H1 (cell line): ENCODE measurements at regions not wholly inside any gene's neighbourhood (a gene's known extent, or its start where the extent isn't known, plus 50 kb on each side); places are given as distances from the start of the nearest gene placed in this dataset.

Experiments used
- CTCF ChIA-PET: fragments of 300-600 bp; sonication (Branson Sonifier 250); formaldehyde crosslinking; loops from one replicate; lab custom pipeline; 2021; ENCODE audit not compliant: partially characterized antibody; lab: Charles Lee
- POLR2A ChIA-PET: fragments of 300-600 bp; sonication (Branson Sonifier 250); formaldehyde crosslinking; loops from one replicate; lab custom pipeline; 2021; ENCODE audit warnings: inconsistent platforms; ENCODE audit not compliant: partially characterized antibody; lab: Charles Lee
- DNase-seq, 2 experiments: peaks; one replicate each; pipeline versions ENCODE4 v3.0.0 to v3.0.0-alpha.2; 2010 to 2022; ENCODE audit warnings: low spot score in 2 of 2, low read depth in 1 of 2, mixed read lengths in 1 of 2
- FAIRE-seq: peaks from 2 replicates; lab custom pipeline; 2011; peaks lifted over from hg19 to GRCh38; lab: Jason Lieb, UNC
- H2AFZ ChIP-seq: 2 replicates; pipeline ENCODE4 v1.8.1; 2012; ENCODE audit warnings: low read length, inconsistent platforms
- H2AK5ac ChIP-seq: 2 replicates; pipeline ENCODE4 v1.6.1; 2013; ENCODE audit warnings: low read depth, low read length
- H2BK120ac ChIP-seq: replicated peaks from 2 replicates; pipeline ENCODE3; 2013; ENCODE audit warnings: low read depth, low read length, inconsistent platforms
- H2BK12ac ChIP-seq: 2 replicates; pipeline ENCODE4 v1.6.1; 2013; ENCODE audit warnings: low read depth, low read length
- H2BK15ac ChIP-seq: 2 replicates; pipeline ENCODE4 v1.6.1; 2013; ENCODE audit warnings: low read length
- H2BK20ac ChIP-seq: 2 replicates; pipeline ENCODE4 v1.6.1; 2013; ENCODE audit warnings: low read length
- H2BK5ac ChIP-seq: 2 replicates; pipeline ENCODE4 v1.6.1; 2013; ENCODE audit warnings: low read depth, low read length
- H3K14ac ChIP-seq: 2 replicates; pipeline ENCODE4 v1.6.1; 2013; ENCODE audit warnings: inconsistent platforms; ENCODE audit not compliant: insufficient read length
- H3K18ac ChIP-seq: 2 replicates; pipeline ENCODE4 v1.6.1; 2013; ENCODE audit warnings: low read length; ENCODE audit errors: extremely low read depth
- H3K23ac ChIP-seq: 2 replicates; pipeline ENCODE4 v1.6.1; 2013; ENCODE audit warnings: inconsistent platforms; ENCODE audit not compliant: insufficient read length
- H3K23me2 ChIP-seq: 2 replicates; pipeline ENCODE4 v1.6.1; 2013; ENCODE audit warnings: low read depth, low read length
- H3K27ac ChIP-seq: 2 replicates; pipeline ENCODE4 v1.6.1; 2011; ENCODE audit warnings: low read depth, low read length, inconsistent platforms
- H3K27me3 ChIP-seq, 4 experiments: replicated peaks in 1 of 4; 1 replicate in 1 of 4; 2 replicates in 3 of 4; pipeline versions ENCODE4 v1.6.1 to v1.8.1; 2011 to 2013; ENCODE audit warnings: low read length in 3 of 4, mild to moderate bottlenecking in 3 of 4, inconsistent platforms in 2 of 4, mixed read lengths in 2 of 4, moderate library complexity in 1 of 4; ENCODE audit not compliant: control insufficient read depth in 3 of 4, insufficient read depth in 3 of 4; ENCODE audit errors: extremely low read depth in 1 of 4
- H3K36me3 ChIP-seq, 4 experiments: 2 replicates each; pipeline versions ENCODE4 v1.6.1 to v1.8.1; 2011 to 2013; ENCODE audit warnings: mild to moderate bottlenecking in 4 of 4, low read length in 3 of 4, moderate library complexity in 2 of 4, control low read depth in 1 of 4, inconsistent platforms in 1 of 4; ENCODE audit not compliant: insufficient read depth in 4 of 4, control insufficient read depth in 2 of 4
- H3K4ac ChIP-seq: replicated peaks from 2 replicates; pipeline ENCODE3; 2013; ENCODE audit warnings: low read length, low read depth, mixed read lengths, inconsistent platforms; ENCODE audit not compliant: insufficient read length
- H3K4me1 ChIP-seq, 4 experiments: replicated peaks in 1 of 4; 1 replicate in 1 of 4; 2 replicates in 3 of 4; pipeline versions ENCODE4 v1.6.1 to v1.8.1; 2011 to 2013; ENCODE audit warnings: low read length in 3 of 4, inconsistent platforms in 2 of 4, mixed read lengths in 1 of 4; ENCODE audit not compliant: insufficient read depth in 4 of 4, control insufficient read depth in 3 of 4
- H3K4me2 ChIP-seq, 2 experiments: 2 replicates each; pipeline versions ENCODE4 v1.6.1 to v1.8.1; 2011 to 2013; ENCODE audit warnings: low read depth in 2 of 2, low read length in 2 of 2, control low read depth in 1 of 2, inconsistent platforms in 1 of 2, mild to moderate bottlenecking in 1 of 2; ENCODE audit not compliant: insufficient read depth in 1 of 2
- H3K4me3 ChIP-seq, 4 experiments: fragments of 200-600, 300-600 bp in 1 of 4; sonication (generic), shearing (Covaris generic), sonication (Bioruptor Twin) in 1 of 4; 2 replicates each; pipeline versions ENCODE4 v1.5.1 to v1.8.1; 2011 to 2016; ENCODE audit warnings: low read length in 4 of 4, low read depth in 3 of 4, control low read depth in 2 of 4, inconsistent platforms in 2 of 4, mild to moderate bottlenecking in 2 of 4, mixed read lengths in 1 of 4, moderate library complexity in 1 of 4; ENCODE audit not compliant: insufficient read depth in 2 of 4; ENCODE audit errors: extremely low read depth in 1 of 4
- H3K56ac ChIP-seq: replicated peaks from 2 replicates; pipeline ENCODE3; 2013; ENCODE audit warnings: low read depth, mild to moderate bottlenecking, mixed read lengths, low read length, inconsistent platforms; ENCODE audit not compliant: insufficient read length
- H3K79me1 ChIP-seq: 2 replicates; pipeline ENCODE4 v1.6.1; 2013; ENCODE audit warnings: low read depth, low read length, control low read depth
- H3K79me2 ChIP-seq, 2 experiments: 2 replicates each; pipeline versions ENCODE4 v1.6.1 to v1.8.1; 2012 to 2013; ENCODE audit warnings: low read length in 2 of 2, mild to moderate bottlenecking in 2 of 2, inconsistent platforms in 1 of 2; ENCODE audit not compliant: insufficient read depth in 2 of 2, control insufficient read depth in 1 of 2
- H3K9ac ChIP-seq, 4 experiments: replicated peaks in 1 of 4; 1 replicate in 1 of 4; 2 replicates in 3 of 4; pipeline versions ENCODE4 v1.6.1 to v1.8.1; 2011 to 2013; ENCODE audit warnings: low read depth in 3 of 4, low read length in 3 of 4, control low read depth in 2 of 4, mild to moderate bottlenecking in 2 of 4, moderate library complexity in 2 of 4, inconsistent platforms in 1 of 4; ENCODE audit errors: extremely low read depth in 1 of 4
- H3K9me3 ChIP-seq, 2 experiments: 2 replicates each; pipeline versions ENCODE4 v1.6.1 to v1.8.1; 2012 to 2013; ENCODE audit warnings: mild to moderate bottlenecking in 2 of 2, moderate library complexity in 2 of 2, control low read depth in 1 of 2, inconsistent platforms in 1 of 2, low read depth in 1 of 2, low read length in 1 of 2, mixed read lengths in 1 of 2; ENCODE audit not compliant: insufficient read depth in 2 of 2
- H4K20me1 ChIP-seq, 2 experiments: replicated peaks in 1 of 2; 2 replicates each; pipeline versions ENCODE3 to v1.8.1; 2011 to 2013; ENCODE audit warnings: inconsistent platforms in 2 of 2, low read length in 2 of 2, mild to moderate bottlenecking in 1 of 2; ENCODE audit not compliant: insufficient read depth in 2 of 2, control insufficient read depth in 1 of 2
- H4K5ac ChIP-seq: 2 replicates; pipeline ENCODE4 v1.6.1; 2013; ENCODE audit warnings: low read length, low read depth, mixed read lengths, inconsistent platforms; ENCODE audit not compliant: insufficient read length
- H4K8ac ChIP-seq: 2 replicates; pipeline ENCODE4 v1.8.0; 2013; ENCODE audit warnings: mild to moderate bottlenecking, moderate library complexity, low read length, inconsistent platforms; ENCODE audit not compliant: insufficient read depth; ENCODE audit errors: extremely low read depth
- H4K91ac ChIP-seq: replicated peaks from 2 replicates; pipeline ENCODE3; 2013; ENCODE audit warnings: low read length, mixed read lengths, inconsistent platforms; ENCODE audit not compliant: insufficient read length
- E2F6 ChIP-seq: IDR thresholded peaks from 2 replicates; pipeline ENCODE4 v1.6.1; 2012; ENCODE audit warnings: inconsistent platforms
- EP300 ChIP-seq, 2 experiments: IDR thresholded peaks; 1 replicate in 1 of 2; 2 replicates in 1 of 2; pipeline ENCODE4 v1.6.1; 2011 to 2012; ENCODE audit warnings: low read depth in 2 of 2, low read length in 2 of 2, mild to moderate bottlenecking in 2 of 2, borderline replicate concordance in 1 of 2, inconsistent platforms in 1 of 2, moderate library complexity in 1 of 2
- GABPA ChIP-seq: IDR thresholded peaks from 2 replicates; pipeline ENCODE4 v1.6.1; 2011; ENCODE audit warnings: mild to moderate bottlenecking, low read length, moderate library complexity, borderline replicate concordance; ENCODE audit not compliant: insufficient read depth
- MAFK ChIP-seq: IDR thresholded peaks from 2 replicates; pipeline ENCODE4 v1.6.1; 2012; ENCODE audit warnings: low read depth, mild to moderate bottlenecking, improper control_type of control experiment, low read length
- POU5F1 ChIP-seq: IDR thresholded peaks from 2 replicates; pipeline ENCODE4 v1.6.1; 2011; ENCODE audit warnings: low read depth, mild to moderate bottlenecking, low read length, moderate library complexity
- RBBP5 ChIP-seq: IDR thresholded peaks from 2 replicates; pipeline ENCODE4 v1.7.1; 2012; ENCODE audit warnings: low read depth, mild to moderate bottlenecking, inconsistent platforms, low read length, moderate library complexity, borderline replicate concordance
- RXRA ChIP-seq: IDR thresholded peaks from 2 replicates; pipeline ENCODE4 v1.6.1; 2011; ENCODE audit warnings: low read depth, mild to moderate bottlenecking, low read length, moderate library complexity; ENCODE audit not compliant: insufficient read depth
- SP1 ChIP-seq: IDR thresholded peaks from 2 replicates; pipeline ENCODE4 v1.6.1; 2011; ENCODE audit warnings: low read depth, low read length
- SP4 ChIP-seq: IDR thresholded peaks from 2 replicates; pipeline ENCODE4 v1.6.1; 2012; ENCODE audit warnings: low read length, inconsistent platforms
- TAF1 ChIP-seq: IDR thresholded peaks from 2 replicates; pipeline ENCODE4 v1.6.1; 2011; ENCODE audit warnings: mild to moderate bottlenecking, low read depth, low read length
- TAF7 ChIP-seq: optimal IDR thresholded peaks from 2 replicates; pipeline ENCODE3; 2011; ENCODE audit warnings: low read depth, mild to moderate bottlenecking, inconsistent platforms, low read length, moderate library complexity, borderline replicate concordance
- TCF12 ChIP-seq: IDR thresholded peaks from 2 replicates; pipeline ENCODE4 v1.6.1; 2011; ENCODE audit warnings: low read depth, mild to moderate bottlenecking, low read length
- USF2 ChIP-seq: IDR thresholded peaks from 2 replicates; pipeline ENCODE4 v1.6.1; 2011; ENCODE audit warnings: low read length, improper control_type of control experiment
- YY1 ChIP-seq: IDR thresholded peaks from 2 replicates; pipeline ENCODE4 v1.6.1; 2011; ENCODE audit warnings: low read depth, mild to moderate bottlenecking, low read length
- WGBS, 2 experiments: shearing (Covaris generic) in 1 of 2; methylation state at CpG; one replicate each; pipeline versions ENCODE4 v1.1.6 to v1.1.7; 2013 to 2015; ENCODE audit warnings: low lambda C conversion rate in 2 of 2, mixed read lengths in 2 of 2, inconsistent platforms in 1 of 2, low coverage in 1 of 2, missing lambda C conversion rate in 1 of 2; ENCODE audit not compliant: insufficient replicate concordance in 2 of 2, insufficient coverage in 1 of 2, insufficient read length in 1 of 2; ENCODE audit errors: extremely low coverage in 1 of 2, missing lambda C conversion rate in 1 of 2; 5-methylcytosine and 5-hydroxymethylcytosine counted together

GRCh38 chr15:36294359-36294758, 285.1 kb upstream of the CDIN1 start:
- DNase-seq, result no peak
- Histone ChIP-seq H3K14ac (no peak overlapping the region), H3K56ac (no peak overlapping the region), H3K4me1 (peaks cover 3 to 6% (median 5%) of the 10 kb centered on the region in 4 experiments; a peak in 3 of 7 replicates), H3K79me1 (no peaks in the 10 kb centered on the region), H3K4me3 (no peak overlapping the region), H3K18ac (no peak overlapping the region), H3K9ac (no peak overlapping the region), H2BK15ac (no peak overlapping the region), H3K23me2 (no peaks in the 10 kb centered on the region), H3K4me2 (no peak overlapping the region), H3K23ac (no peak overlapping the region), H2AK5ac (no peak overlapping the region), H3K9me3 (no peaks in the 10 kb centered on the region), H2BK5ac (no peak overlapping the region), H2BK12ac (no peak overlapping the region), H3K79me2 (no peaks in the 10 kb centered on the region), H2BK20ac (no peak overlapping the region), H3K36me3 (no peaks in the 10 kb centered on the region), H2BK120ac (no peak overlapping the region), H3K27ac (no peak overlapping the region), H4K20me1 (no peaks in the 10 kb centered on the region), H4K91ac (no peak overlapping the region), H2AFZ (no peak overlapping the region), H4K8ac (no peak overlapping the region), H4K5ac (no peak overlapping the region), H3K4ac (no peak overlapping the region), H3K27me3 (no peaks in the 10 kb centered on the region)
- ChIA-PET POLR2A (no interaction called here), CTCF (no interaction called here)
- WGBS, 2 experiments, result 13% methylated on average over 1 of the region's 1 CpG; no CpG with 5 or more reads in 1 of the 2 experiments
- no peak for FAIRE-seq
- TF ChIP-seq GABPA, result no peak
- TF ChIP-seq MAFK, result no peak
- no peak for TF ChIP-seq TAF1
- no peak for TF ChIP-seq RBBP5
- TF ChIP-seq E2F6, result no peak
- no peak for TF ChIP-seq TCF12
- no peak for TF ChIP-seq EP300 (IDR thresholded peaks at IDR 0.05; ENCODE audit: borderline replicate concordance in 1 of 2, low read depth in 2 of 2, low read length in 2 of 2)
- no peak for TF ChIP-seq RXRA
- no peak for TF ChIP-seq YY1
- TF ChIP-seq SP4, result no peak
- TF ChIP-seq TAF7, result no peak
- TF ChIP-seq SP1, result no peak
- no peak for TF ChIP-seq USF2
- no peak for TF ChIP-seq POU5F1
